HCT116 (cell line): ENCODE measurements at regions not wholly inside any gene's neighbourhood (a gene's known extent, or its start where the extent isn't known, plus 50 kb on each side); places are given as distances from the start of the nearest gene placed in this dataset.

Experiments
- ATAC-seq: fragments of 200-7000 bp; cut with Tn5 transposase; 2 replicates; pipeline ENCODE4 v1.9.1; 2020; ENCODE audit warnings: mild to moderate bottlenecking, moderate library complexity
- BruUV-seq: library from RNA; stranded (reverse); fragments of 400-500 nt; replicated peaks from 2 replicates; lab custom pipeline; 2021; lab: Mats Ljungman, UMichigan
- CTCF ChIA-PET: fragments of 300-600 bp; sonication (Branson Sonifier 250); formaldehyde crosslinking; loops from one replicate; lab custom pipeline; 2021; ENCODE audit warnings: antibody characterized with exemption; lab: Charles Lee
- POLR2A ChIA-PET: fragments of 300-600, 350-600 bp; sonication (Branson Sonifier 250); formaldehyde crosslinking; loops from one replicate; lab custom pipeline; 2021; ENCODE audit warnings: antibody characterized with exemption; lab: Charles Lee
- RAD21 ChIA-PET, 2 experiments: fragments of 300-600 bp; sonication (Branson Sonifier 250); formaldehyde crosslinking; loops; one replicate each; lab custom pipeline; 2023; ENCODE audit warnings: low total read pairs in 2 of 2; ENCODE audit not compliant: uncharacterized antibody in 2 of 2, unreplicated experiment in 2 of 2, low non-redundant PET in 1 of 2; lab: Charles Lee
- DNase-seq: peaks from one replicate; pipeline ENCODE4 v3.0.0-alpha.2; 2010; ENCODE audit warnings: low read depth, low spot score
- H2AFZ ChIP-seq: fragments of 200-600 bp; shearing (Covaris generic), sonication (generic); 2 replicates; pipeline ENCODE4 v1.6.1; 2017; ENCODE audit warnings: low read depth, mixed run types, mixed read lengths, antibody characterized with exemption, low read length; ENCODE audit not compliant: poor library complexity, severe bottlenecking
- H3K27ac ChIP-seq: 2 replicates; pipeline ENCODE4 v1.5.1; 2012; ENCODE audit warnings: low read depth, low read length
- H3K27me3 ChIP-seq: fragments of 200-600 bp; sonication (generic); 2 replicates; pipeline ENCODE4 v1.6.1; 2016; ENCODE audit warnings: mixed run types, low read length, mixed read lengths; ENCODE audit not compliant: insufficient read depth
- H3K36me3 ChIP-seq, 2 experiments: fragments of 200-500 bp in 1 of 2; fragments of 200-600 bp in 1 of 2; sonication (Bioruptor generic) in 1 of 2; sonication (generic) in 1 of 2; 2 replicates each; pipeline versions ENCODE4 v1.5.1 to v1.6.1; 2014 to 2016; ENCODE audit warnings: low read length in 2 of 2, inconsistent platforms in 1 of 2, mixed read lengths in 1 of 2, mixed run types in 1 of 2; ENCODE audit not compliant: insufficient read depth in 2 of 2, control insufficient read depth in 1 of 2
- H3K4me1 ChIP-seq, 2 experiments: fragments of 200-600 bp in 1 of 2; sonication (generic) in 1 of 2; 2 replicates each; pipeline versions ENCODE4 v1.5.1 to v1.6.1; 2012 to 2017; ENCODE audit warnings: low read length in 2 of 2, inconsistent platforms in 1 of 2, mild to moderate bottlenecking in 1 of 2, mixed read lengths in 1 of 2, mixed run types in 1 of 2, moderate library complexity in 1 of 2; ENCODE audit not compliant: insufficient read depth in 2 of 2, control insufficient read depth in 1 of 2
- H3K4me2 ChIP-seq: fragments of 200-600 bp; sonication (generic); 2 replicates; pipeline ENCODE4 v1.6.1; 2017; ENCODE audit warnings: mixed run types, low read length, mixed read lengths
- H3K4me3 ChIP-seq, 2 experiments: fragments of 200-600 bp in 1 of 2; sonication (generic) in 1 of 2; replicated peaks in 1 of 2; 2 replicates each; pipeline ENCODE4 v1.5.1; 2011 to 2016; ENCODE audit warnings: low read length in 2 of 2, control low read depth in 1 of 2, low read depth in 1 of 2, mild to moderate bottlenecking in 1 of 2, mixed read lengths in 1 of 2, mixed run types in 1 of 2
- H3K79me2 ChIP-seq: fragments of 200-600 bp; sonication (generic); 2 replicates; pipeline ENCODE4 v1.6.1; 2017; ENCODE audit warnings: mild to moderate bottlenecking, mixed run types, low read length, moderate library complexity, mixed read lengths; ENCODE audit not compliant: insufficient read depth
- H3K9ac ChIP-seq: fragments of 200-600 bp; sonication (generic); 2 replicates; pipeline ENCODE4 v1.6.1; 2016; ENCODE audit warnings: low read length, mixed read lengths
- H3K9me2 ChIP-seq: fragments of 200-600 bp; sonication (generic), shearing (Covaris generic); 2 replicates; pipeline ENCODE4 v1.6.1; 2017; ENCODE audit warnings: mixed run types, mild to moderate bottlenecking, moderate library complexity; ENCODE audit not compliant: insufficient read depth
- H3K9me3 ChIP-seq, 2 experiments: fragments of 200-500 bp in 1 of 2; fragments of 200-600 bp in 1 of 2; sonication (Bioruptor generic) in 1 of 2; sonication (generic) in 1 of 2; 2 replicates each; pipeline ENCODE4 v1.6.1; 2014 to 2017; ENCODE audit warnings: low read length in 2 of 2, mixed read lengths in 2 of 2, inconsistent platforms in 1 of 2, low read depth in 1 of 2, mild to moderate bottlenecking in 1 of 2, mixed run types in 1 of 2, moderate library complexity in 1 of 2; ENCODE audit not compliant: control insufficient read depth in 1 of 2, insufficient read depth in 1 of 2
- H4K20me1 ChIP-seq: fragments of 200-600 bp; sonication (generic), shearing (Covaris generic); 2 replicates; pipeline ENCODE4 v1.6.1; 2017; ENCODE audit warnings: mixed run types, mild to moderate bottlenecking, moderate library complexity; ENCODE audit not compliant: insufficient read depth
- CTCF ChIP-seq, 3 experiments: fragments of 200-600 bp in 1 of 3; sonication (generic) in 1 of 3; IDR thresholded peaks in 2 of 3; conservative IDR thresholded peaks in 1 of 3; 2 replicates each; pipeline ENCODE4 v1.5.1; 2012 to 2017; ENCODE audit warnings: low read depth in 2 of 3, low read length in 2 of 3, antibody characterized with exemption in 1 of 3, borderline replicate concordance in 1 of 3, control low read depth in 1 of 3, mild to moderate bottlenecking in 1 of 3, mixed read lengths in 1 of 3, mixed run types in 1 of 3, moderate library complexity in 1 of 3; ENCODE audit not compliant: insufficient read depth in 1 of 3
- EZH2 ChIP-seq: fragments of 200-600 bp; sonication (generic); IDR thresholded peaks from 2 replicates; pipeline ENCODE4 v1.6.1; 2017; ENCODE audit warnings: antibody characterized with exemption, mixed run types
- POLR2A ChIP-seq: IDR thresholded peaks from 2 replicates; pipeline ENCODE4 v1.7.0; 2011; ENCODE audit warnings: borderline replicate concordance; ENCODE audit not compliant: insufficient read depth, insufficient read length; ENCODE audit errors: extremely low read depth
- POLR2AphosphoS5 ChIP-seq: IDR thresholded peaks from 2 replicates; pipeline ENCODE4 v1.6.1; 2011; ENCODE audit warnings: mild to moderate bottlenecking, low read depth, low read length, moderate library complexity
- SIN3A ChIP-seq: IDR thresholded peaks from 2 replicates; pipeline ENCODE4 v1.6.1; 2012; ENCODE audit warnings: low read depth
- TCF7L2 ChIP-seq: IDR thresholded peaks from 2 replicates; pipeline ENCODE4 v1.7.0; 2011; ENCODE audit warnings: borderline replicate concordance, inconsistent platforms; ENCODE audit not compliant: insufficient read depth, insufficient read length; ENCODE audit errors: extremely low read depth
- ZBTB33 ChIP-seq: IDR thresholded peaks from 2 replicates; pipeline ENCODE4 v1.6.1; 2011; ENCODE audit warnings: mild to moderate bottlenecking, low read length, moderate library complexity; ENCODE audit not compliant: insufficient replicate concordance; ENCODE audit errors: extremely low read depth
- ZNF274 ChIP-seq: fragments of 200-500 bp; sonication (Bioruptor generic); IDR thresholded peaks from 2 replicates; pipeline ENCODE4 v1.6.1; 2014; ENCODE audit warnings: mild to moderate bottlenecking, low read depth, low read length, inconsistent platforms
- intact Hi-C: fragments of 100-400 bp; cut with micrococcal nuclease; formaldehyde crosslinking; loops from 2 replicates; pipeline ENCODE4 v1.10.0; 2022

- H3K4me3 ChIP-seq: no peak overlapping the region
- ATAC-seq (no peak), DNase-seq (no peak)
- intact Hi-C loops: no loop called here
- no peak overlapping the region for H3K9ac ChIP-seq
- TF ChIP-seq CTCF (IDR thresholded peaks at IDR 0.05 in 2 of 3, conservative IDR thresholded peaks at IDR 0.05 in 1 of 3; ENCODE audit: borderline replicate concordance in 1 of 3, insufficient read depth in 1 of 3, low read depth in 2 of 3, low read length in 2 of 3) (no peak), SIN3A (no peak), POLR2A (no peak), TCF7L2 (no peak), ZNF274 (no peak)
- H3K27ac ChIP-seq: no peak overlapping the region
- H3K9me2 ChIP-seq: no peaks in the 10 kb centered on the region
- no peaks in the 10 kb centered on the region for H3K4me1 ChIP-seq
- H3K9me3 ChIP-seq: no peaks in the 10 kb centered on the region
- no TSS peak for BruUV-seq
- H2AFZ ChIP-seq: no peak overlapping the region
- H3K36me3 ChIP-seq: no peaks in the 10 kb centered on the region
- ChIA-PET POLR2A (no interaction called here), RAD21 (no interaction called here), CTCF (no interaction called here)
- H3K79me2 ChIP-seq: no peaks in the 10 kb centered on the region
- H3K27me3 ChIP-seq: peaks cover 32% of the 10 kb centered on the region
- no peaks in the 10 kb centered on the region for H4K20me1 ChIP-seq
- no peak overlapping the region for H3K4me2 ChIP-seq
Measured at GRCh38 chr9:20252778-20253177, 369.5 kb downstream of the MLLT3 start.

GRCh38 chr9:20250791-20251190 lies 371.5 kb downstream of the MLLT3 start:
- CTCF ChIA-PET: no interaction called here

More at GRCh38 chr9:20250791-20251190, 371.5 kb downstream of the MLLT3 start:
- RAD21 ChIA-PET: no interaction called here
- DNase-seq (no peak), ATAC-seq (no peak)
- Histone ChIP-seq H3K27me3 (peaks cover 23% of the 10 kb centered on the region), H3K79me2 (no peaks in the 10 kb centered on the region), H3K27ac (no peak overlapping the region), H4K20me1 (no peaks in the 10 kb centered on the region), H3K4me3 (no peak overlapping the region), H3K4me2 (no peak overlapping the region), H3K36me3 (no peaks in the 10 kb centered on the region), H3K4me1 (no peaks in the 10 kb centered on the region), H3K9ac (no peak overlapping the region), H3K9me3 (no peaks in the 10 kb centered on the region), H3K9me2 (no peaks in the 10 kb centered on the region), H2AFZ (no peak overlapping the region)
- intact Hi-C loops: no loop called here
- TF ChIP-seq EZH2 (no peak), ZBTB33 (no peak), POLR2AphosphoS5 (no peak)
- no TSS peak for BruUV-seq
- POLR2A ChIA-PET: no interaction called here
